NOMO-1 treated with dmso at 0.1 percent for 144 hours (cell line): ENCODE measurements at regions not wholly inside any gene's neighbourhood (a gene's known extent, or its start where the extent isn't known, plus 50 kb on each side); places are given as distances from the start of the nearest gene placed in this dataset.

Experiments
- DNase-seq: peaks from one replicate; lab custom pipeline; 2025; ENCODE audit not compliant: unreplicated experiment; lab: John Stamatoyannopoulos, UW

- no peak for DNase-seq
These were observed 386.0 kb downstream of the TLL1 start for GRCh38 chr4:166259081-166259480.

- DNase-seq: no peak
These were observed 401.2 kb downstream of the TLL1 start for GRCh38 chr4:166274136-166274761.

- DNase-seq: no peak
These were observed 401.7 kb downstream of the TLL1 start for GRCh38 chr4:166274775-166275174.

GRCh38 chr4:166277401-166277800, 404.4 kb downstream of the TLL1 start:
- no peak for DNase-seq

- DNase-seq: no peak
These were observed 404.8 kb downstream of the TLL1 start for GRCh38 chr4:166277853-166278252.

GRCh38 chr4:166279261-166279660, 406.2 kb downstream of the TLL1 start:
- DNase-seq: no peak

GRCh38 chr4:166280642-166281041, 407.6 kb downstream of the TLL1 start:
- DNase-seq: no peak

- no peak for DNase-seq
These were observed 409.2 kb downstream of the TLL1 start for GRCh38 chr4:166282081-166282770.

GRCh38 chr4:166284221-166284620, 411.2 kb downstream of the TLL1 start:
- no peak for DNase-seq

GRCh38 chr4:166290426-166290825, 417.4 kb downstream of the TLL1 start:
- DNase-seq: no peak

GRCh38 chr4:166293556-166293955, 420.5 kb downstream of the TLL1 start:
- no peak for DNase-seq

- DNase-seq: no peak
These were observed 428.2 kb downstream of the TLL1 start for GRCh38 chr4:166301266-166301665.

- DNase-seq: no peak
These were observed 435.6 kb downstream of the TLL1 start for GRCh38 chr4:166308647-166309046.

GRCh38 chr4:166309286-166309685, 436.2 kb downstream of the TLL1 start:
- no peak for DNase-seq

GRCh38 chr4:166311169-166311568, 438.1 kb downstream of the TLL1 start:
- no peak for DNase-seq

GRCh38 chr4:166312166-166312565, 439.1 kb downstream of the TLL1 start:
- DNase-seq: no peak

GRCh38 chr4:166314902-166315301, 441.9 kb downstream of the TLL1 start:
- DNase-seq: no peak

GRCh38 chr4:166315721-166316467, 442.9 kb downstream of the TLL1 start:
- no peak for DNase-seq

- DNase-seq: no peak
These were observed 445.9 kb downstream of the TLL1 start for GRCh38 chr4:166318810-166319525.

- DNase-seq: no peak
These were observed 450.2 kb downstream of the TLL1 start for GRCh38 chr4:166323250-166323649.

GRCh38 chr4:166324321-166324720, 451.3 kb downstream of the TLL1 start:
- no peak for DNase-seq
